OCI-LY3 (cell line): ENCODE measurements at regions not wholly inside any gene's neighbourhood (a gene's known extent, or its start where the extent isn't known, plus 50 kb on each side); places are given as distances from the start of the nearest gene placed in this dataset.

Source experiments
- CTCF ChIP-seq: fragments of 200-600, 300-600 bp; sonication (generic); IDR thresholded peaks from 2 replicates; pipeline ENCODE4 v1.5.1; 2014; ENCODE audit warnings: antibody characterized with exemption, low read length, low read depth
- EZH2phosphoT487 ChIP-seq: fragments of 200-600 bp; shearing (Covaris generic); IDR thresholded peaks from 2 replicates; pipeline ENCODE4 v1.6.1; 2018; ENCODE audit warnings: antibody characterized with exemption, mixed run types, low read depth

DNA sequence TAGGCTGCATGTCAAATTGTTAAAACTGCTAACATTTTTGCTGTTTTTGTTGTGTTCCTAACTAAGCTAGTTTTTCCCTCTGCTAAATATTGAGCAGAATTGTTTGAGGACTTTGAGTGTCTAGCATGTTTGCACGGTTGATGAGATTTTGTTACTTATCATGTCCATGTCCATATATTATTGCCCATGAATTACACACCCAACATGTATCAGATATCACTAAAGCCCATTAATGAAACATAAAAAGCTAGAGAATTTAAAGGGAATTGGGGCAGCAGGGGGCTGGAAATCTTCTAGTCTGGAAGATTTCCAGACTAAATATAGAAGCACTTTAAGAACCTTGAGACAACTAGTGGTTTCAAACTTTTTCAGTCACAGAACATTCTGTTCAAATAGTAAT, 197.7 kb downstream of the SNX10 start:
- TF ChIP-seq CTCF (no peak), EZH2phosphoT487 (no peak)
